Transverse colon (tissue), 3 donors: ENCODE measurements at regions not wholly inside any gene's neighbourhood (a gene's known extent, or its start where the extent isn't known, plus 50 kb on each side); places are given as distances from the start of the nearest gene placed in this dataset.

ENCODE experiments used
- CTCF ChIP-seq, 5 experiments: fragments of 200-600 bp in 3 of 5; fragments of 450-650 bp in 2 of 5; sonication (generic) in 3 of 5; IDR thresholded peaks; 1 replicate in 2 of 5; 2 replicates in 3 of 5; pipeline ENCODE4 v1.5.1; 2016 to 2017; ENCODE audit warnings: antibody characterized with exemption in 5 of 5, inconsistent platforms in 3 of 5, mild to moderate bottlenecking in 2 of 5, moderate library complexity in 1 of 5
- POLR2A ChIP-seq: fragments of 450-650 bp; IDR thresholded peaks from one replicate; pipeline ENCODE4 v1.6.1; 2016; ENCODE audit warnings: antibody characterized with exemption, mild to moderate bottlenecking, moderate library complexity

GRCh38 chr10:71028066-71028465 is 139.7 kb upstream of the PCBD1 start:
- no peak for TF ChIP-seq CTCF (IDR thresholded peaks at IDR 0.05)
- TF ChIP-seq POLR2A, result no peak
